ENCODE measurements at regions not wholly inside any gene's neighbourhood (a gene's known extent, or its start where the extent isn't known, plus 50 kb on each side); places are given as distances from the start of the nearest gene placed in this dataset.

DNA sequence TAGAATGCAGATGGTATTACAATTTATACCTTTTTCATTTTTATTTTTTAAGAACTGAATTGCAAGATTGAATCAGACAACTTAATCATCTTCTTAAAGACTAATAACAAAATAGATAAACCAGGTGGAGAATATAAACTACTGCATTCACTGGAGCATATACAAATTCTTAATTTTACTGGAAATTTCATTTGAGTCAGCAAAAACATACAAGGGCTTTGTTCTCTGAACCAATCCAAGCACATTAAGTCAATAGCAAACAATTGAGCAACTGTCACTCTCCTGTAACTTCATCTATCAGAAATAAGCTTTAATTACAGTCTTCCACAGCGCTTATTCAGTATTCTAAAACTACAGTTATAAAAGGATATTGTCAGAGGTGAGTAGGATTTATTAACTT is 167.4 kb upstream of the OBI1 start:
- H3K4me3 ChIP-seq (ENCODE audit: low read depth in 2 of 2, low read length in 2 of 2), result no peak overlapping the region
- no peak overlapping the region for H3K27ac ChIP-seq (ENCODE audit: low read length)
- TF ChIP-seq, protein P1, sequence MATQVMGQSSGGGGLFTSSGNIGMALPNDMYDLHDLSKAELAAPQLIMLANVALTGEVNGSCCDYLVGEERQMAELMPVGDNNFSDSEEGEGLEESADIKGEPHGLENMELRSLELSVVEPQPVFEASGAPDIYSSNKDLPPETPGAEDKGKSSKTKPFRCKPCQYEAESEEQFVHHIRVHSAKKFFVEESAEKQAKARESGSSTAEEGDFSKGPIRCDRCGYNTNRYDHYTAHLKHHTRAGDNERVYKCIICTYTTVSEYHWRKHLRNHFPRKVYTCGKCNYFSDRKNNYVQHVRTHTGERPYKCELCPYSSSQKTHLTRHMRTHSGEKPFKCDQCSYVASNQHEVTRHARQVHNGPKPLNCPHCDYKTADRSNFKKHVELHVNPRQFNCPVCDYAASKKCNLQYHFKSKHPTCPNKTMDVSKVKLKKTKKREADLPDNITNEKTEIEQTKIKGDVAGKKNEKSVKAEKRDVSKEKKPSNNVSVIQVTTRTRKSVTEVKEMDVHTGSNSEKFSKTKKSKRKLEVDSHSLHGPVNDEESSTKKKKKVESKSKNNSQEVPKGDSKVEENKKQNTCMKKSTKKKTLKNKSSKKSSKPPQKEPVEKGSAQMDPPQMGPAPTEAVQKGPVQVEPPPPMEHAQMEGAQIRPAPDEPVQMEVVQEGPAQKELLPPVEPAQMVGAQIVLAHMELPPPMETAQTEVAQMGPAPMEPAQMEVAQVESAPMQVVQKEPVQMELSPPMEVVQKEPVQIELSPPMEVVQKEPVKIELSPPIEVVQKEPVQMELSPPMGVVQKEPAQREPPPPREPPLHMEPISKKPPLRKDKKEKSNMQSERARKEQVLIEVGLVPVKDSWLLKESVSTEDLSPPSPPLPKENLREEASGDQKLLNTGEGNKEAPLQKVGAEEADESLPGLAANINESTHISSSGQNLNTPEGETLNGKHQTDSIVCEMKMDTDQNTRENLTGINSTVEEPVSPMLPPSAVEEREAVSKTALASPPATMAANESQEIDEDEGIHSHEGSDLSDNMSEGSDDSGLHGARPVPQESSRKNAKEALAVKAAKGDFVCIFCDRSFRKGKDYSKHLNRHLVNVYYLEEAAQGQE (IDR thresholded peaks at IDR 0.05; ENCODE audit: insufficient read depth in 1 of 2, low read depth in 2 of 2, low read length in 1 of 2), result no peak
- TF ChIP-seq SIN3A (IDR thresholded peaks at IDR 0.05; ENCODE audit: borderline replicate concordance, insufficient read depth, low read depth, low read length) (no peak), TCF7L2 (IDR thresholded peaks at IDR 0.05; ENCODE audit: low read depth, low read length) (no peak), POLR2AphosphoS5 (IDR thresholded peaks at IDR 0.05; ENCODE audit: low read depth, low read length) (no peak)
- TF ChIP-seq, protein P2, sequence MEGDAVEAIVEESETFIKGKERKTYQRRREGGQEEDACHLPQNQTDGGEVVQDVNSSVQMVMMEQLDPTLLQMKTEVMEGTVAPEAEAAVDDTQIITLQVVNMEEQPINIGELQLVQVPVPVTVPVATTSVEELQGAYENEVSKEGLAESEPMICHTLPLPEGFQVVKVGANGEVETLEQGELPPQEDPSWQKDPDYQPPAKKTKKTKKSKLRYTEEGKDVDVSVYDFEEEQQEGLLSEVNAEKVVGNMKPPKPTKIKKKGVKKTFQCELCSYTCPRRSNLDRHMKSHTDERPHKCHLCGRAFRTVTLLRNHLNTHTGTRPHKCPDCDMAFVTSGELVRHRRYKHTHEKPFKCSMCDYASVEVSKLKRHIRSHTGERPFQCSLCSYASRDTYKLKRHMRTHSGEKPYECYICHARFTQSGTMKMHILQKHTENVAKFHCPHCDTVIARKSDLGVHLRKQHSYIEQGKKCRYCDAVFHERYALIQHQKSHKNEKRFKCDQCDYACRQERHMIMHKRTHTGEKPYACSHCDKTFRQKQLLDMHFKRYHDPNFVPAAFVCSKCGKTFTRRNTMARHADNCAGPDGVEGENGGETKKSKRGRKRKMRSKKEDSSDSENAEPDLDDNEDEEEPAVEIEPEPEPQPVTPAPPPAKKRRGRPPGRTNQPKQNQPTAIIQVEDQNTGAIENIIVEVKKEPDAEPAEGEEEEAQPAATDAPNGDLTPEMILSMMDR (IDR thresholded peaks at IDR 0.05), result no peak
- H3K36me3 ChIP-seq (ENCODE audit: control insufficient read depth, insufficient read depth, low read length), result no peaks in the 10 kb centered on the region
- ChIA-PET POLR2A (no interaction called here), CTCF (no interaction called here)
- H3K9me3 ChIP-seq (ENCODE audit: control insufficient read depth, insufficient read depth, low read depth, low read length), result no peaks in the 10 kb centered on the region
- DNase-seq (ENCODE audit: low read depth, low spot score) (no peak), ATAC-seq (no peak)
- intact Hi-C loops (cut with micrococcal nuclease; ENCODE audit: unreplicated experiment), result no loop called here
- BruUV-seq (replicated peaks), result no TSS peak
- H3K27me3 ChIP-seq (ENCODE audit: control insufficient read depth, insufficient read depth, low read length), result no peaks in the 10 kb centered on the region
- no peaks in the 10 kb centered on the region for H3K4me1 ChIP-seq (ENCODE audit: control insufficient read depth, insufficient read depth, low read length)
- in situ Hi-C loops (cut with HindIII; ENCODE audit: low pct_unique_long_range_greater_than_20kb, low sequenced_read_pairs), result no loop called here

DNA sequence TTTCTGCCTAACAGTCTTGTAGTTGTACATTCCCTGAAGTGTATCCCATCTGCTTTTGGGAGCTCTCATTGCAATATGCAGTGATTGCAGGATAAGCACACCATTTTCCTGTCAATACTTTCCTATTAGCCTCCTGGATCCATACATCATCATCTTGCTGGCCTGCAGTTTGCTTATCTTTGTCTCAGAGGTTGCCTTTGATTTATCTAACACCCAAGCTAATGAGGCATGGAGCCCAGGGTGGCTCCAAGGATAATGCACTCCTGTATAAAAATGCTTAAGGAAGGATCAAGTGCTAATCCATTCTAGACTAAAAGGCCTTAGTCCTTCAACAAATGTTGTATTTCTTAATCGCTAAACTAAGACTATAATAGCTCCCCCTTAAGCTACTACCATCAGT is 161.6 kb upstream of the OBI1 start:
- ATAC-seq (no peak), DNase-seq (ENCODE audit: low read depth, low spot score) (no peak)
- no peaks in the 10 kb centered on the region for H3K27me3 ChIP-seq (ENCODE audit: control insufficient read depth, insufficient read depth, low read length)
- no peaks in the 10 kb centered on the region for H3K4me1 ChIP-seq (ENCODE audit: control insufficient read depth, insufficient read depth, low read length)
- no peak overlapping the region for H3K4me3 ChIP-seq (ENCODE audit: low read depth in 2 of 2, low read length in 2 of 2)
- POLR2A ChIA-PET, result no interaction called here
- in situ Hi-C loops (cut with HindIII; ENCODE audit: low pct_unique_long_range_greater_than_20kb, low sequenced_read_pairs) (no loop called here), intact Hi-C loops (cut with micrococcal nuclease; ENCODE audit: unreplicated experiment) (no loop called here)
- no peak for TF ChIP-seq POLR2AphosphoS5 (IDR thresholded peaks at IDR 0.05; ENCODE audit: low read depth, low read length)
- TF ChIP-seq, protein P2 (IDR thresholded peaks at IDR 0.05), result no peak
- TF ChIP-seq SIN3A (IDR thresholded peaks at IDR 0.05; ENCODE audit: borderline replicate concordance, insufficient read depth, low read depth, low read length), result no peak
- TF ChIP-seq, protein P1 (IDR thresholded peaks at IDR 0.05; ENCODE audit: insufficient read depth in 1 of 2, low read depth in 2 of 2, low read length in 1 of 2), result no peak
- no peak for TF ChIP-seq TCF7L2 (IDR thresholded peaks at IDR 0.05; ENCODE audit: low read depth, low read length)
- H3K9me3 ChIP-seq (ENCODE audit: control insufficient read depth, insufficient read depth, low read depth, low read length), result no peaks in the 10 kb centered on the region
- no peak overlapping the region for H3K27ac ChIP-seq (ENCODE audit: low read length)
- BruUV-seq (replicated peaks), result no TSS peak
- CTCF ChIA-PET, result no interaction called here
- no peaks in the 10 kb centered on the region for H3K36me3 ChIP-seq (ENCODE audit: control insufficient read depth, insufficient read depth, low read length)

Data from Panc1 (cell line).